ENCODE measurements at regions not wholly inside any gene's neighbourhood (a gene's known extent, or its start where the extent isn't known, plus 50 kb on each side); places are given as distances from the start of the nearest gene placed in this dataset.

- H3K4me3 ChIP-seq (ENCODE audit: low read depth, low read length) = no peak overlapping the region
- H3K79me1 ChIP-seq (ENCODE audit: low read length) = no peaks in the 10 kb centered on the region
- no peak overlapping the region for H3K23ac ChIP-seq (ENCODE audit: low read length)
- H3K4me1 ChIP-seq (ENCODE audit: control insufficient read depth in 1 of 2, insufficient read depth in 2 of 2, low read length in 2 of 2) = no peaks in the 10 kb centered on the region
- H4K12ac ChIP-seq (ENCODE audit: low read depth, low read length) = no peak overlapping the region
- H3K36me3 ChIP-seq (ENCODE audit: control insufficient read depth in 1 of 2, insufficient read depth in 2 of 2, low read length in 2 of 2) = no peaks in the 10 kb centered on the region
- H2BK120ac ChIP-seq (ENCODE audit: insufficient read depth, low read length, poor library complexity) = no peak overlapping the region
- H2AK5ac ChIP-seq (ENCODE audit: low read length) = no peak overlapping the region
- H4K91ac ChIP-seq (ENCODE audit: low read depth, low read length) = no peak overlapping the region
- no peak overlapping the region for H3K4ac ChIP-seq (ENCODE audit: low read depth, low read length)
- H3K79me2 ChIP-seq (ENCODE audit: control insufficient read depth, insufficient read depth, low read length, poor library complexity) = no peaks in the 10 kb centered on the region
- H3K4me2 ChIP-seq (ENCODE audit: low read length) = no peak overlapping the region
- no peaks in the 10 kb centered on the region for H3K27me3 ChIP-seq (ENCODE audit: insufficient read depth, low read length)
- WGBS (ENCODE audit: extremely low coverage, insufficient coverage, insufficient read length) = no CpG with 5 or more reads among the region's 3 CpGs
- H2BK12ac ChIP-seq (ENCODE audit: low read length) = no peak overlapping the region
- H3K14ac ChIP-seq (ENCODE audit: low read length) = no peak overlapping the region
- H2BK5ac ChIP-seq (ENCODE audit: low read depth, low read length, poor library complexity) = no peak overlapping the region
- H4K8ac ChIP-seq (ENCODE audit: low read depth, low read length) = no peak overlapping the region
- no peak overlapping the region for H2AFZ ChIP-seq (ENCODE audit: insufficient read depth, low read length, poor library complexity)
- H3K27ac ChIP-seq (ENCODE audit: low read depth, low read length) = no peak overlapping the region
- H3K18ac ChIP-seq (ENCODE audit: low read length) = no peak overlapping the region
- peaks cover 2% of the 10 kb centered on the region for H3K9me3 ChIP-seq (ENCODE audit: insufficient read depth, low read depth, low read length)
- H3K9ac ChIP-seq (ENCODE audit: low read length) = no peak overlapping the region
- no peak for DNase-seq
Observed at GRCh38 chr16:9186061-9186460, 94.6 kb downstream of the HAPSTR1 start.

DNA sequence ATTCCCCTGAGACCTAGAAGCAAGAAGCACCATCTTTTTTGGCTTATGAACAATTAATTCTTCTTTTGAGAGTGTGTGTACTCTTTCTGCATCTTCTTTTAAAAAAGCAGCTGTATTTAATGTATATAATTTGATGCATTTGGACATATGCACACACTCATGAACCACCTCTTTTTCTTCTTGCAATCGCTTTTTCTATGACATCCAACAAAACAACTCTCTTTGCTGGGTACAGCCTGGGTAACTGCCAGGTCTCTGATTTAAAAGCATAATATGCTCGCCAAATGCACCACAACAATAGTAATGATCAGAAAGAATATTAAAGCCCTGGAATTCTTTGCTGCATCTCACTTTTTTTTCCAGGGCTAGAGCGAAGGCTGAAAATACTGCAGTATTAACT is 97.3 kb downstream of the HAPSTR1 start:
- Histone ChIP-seq H3K4me3 (ENCODE audit: low read depth, low read length) (no peak overlapping the region), H2BK5ac (ENCODE audit: low read depth, low read length, poor library complexity) (no peak overlapping the region), H3K27me3 (ENCODE audit: insufficient read depth, low read length) (no peaks in the 10 kb centered on the region), H3K4me1 (ENCODE audit: control insufficient read depth in 1 of 2, insufficient read depth in 2 of 2, low read length in 2 of 2) (peaks cover 5% of the 10 kb centered on the region in 2 experiments), H4K12ac (ENCODE audit: low read depth, low read length) (no peak overlapping the region), H3K14ac (ENCODE audit: low read length) (no peak overlapping the region), H3K79me2 (ENCODE audit: control insufficient read depth, insufficient read depth, low read length, poor library complexity) (no peaks in the 10 kb centered on the region), H3K9me3 (ENCODE audit: insufficient read depth, low read depth, low read length) (peaks cover 2% of the 10 kb centered on the region), H4K91ac (ENCODE audit: low read depth, low read length) (no peak overlapping the region), H3K79me1 (ENCODE audit: low read length) (no peaks in the 10 kb centered on the region), H3K4ac (ENCODE audit: low read depth, low read length) (no peak overlapping the region), H2BK120ac (ENCODE audit: insufficient read depth, low read length, poor library complexity) (no peak overlapping the region), H3K9ac (ENCODE audit: low read length) (no peak overlapping the region), H3K4me2 (ENCODE audit: low read length) (no peak overlapping the region), H3K27ac (ENCODE audit: low read depth, low read length) (no peak overlapping the region), H2AK5ac (ENCODE audit: low read length) (no peak overlapping the region), H2BK12ac (ENCODE audit: low read length) (no peak overlapping the region), H3K18ac (ENCODE audit: low read length) (no peak overlapping the region), H3K36me3 (ENCODE audit: control insufficient read depth in 1 of 2, insufficient read depth in 2 of 2, low read length in 2 of 2) (no peaks in the 10 kb centered on the region), H2AFZ (ENCODE audit: insufficient read depth, low read length, poor library complexity) (no peak overlapping the region), H4K8ac (ENCODE audit: low read depth, low read length) (no peak overlapping the region), H3K23ac (ENCODE audit: low read length) (no peak overlapping the region)
- no peak for DNase-seq
- no CpG with 5 or more reads among the region's 3 CpGs for WGBS (ENCODE audit: extremely low coverage, insufficient coverage, insufficient read length)

DNA sequence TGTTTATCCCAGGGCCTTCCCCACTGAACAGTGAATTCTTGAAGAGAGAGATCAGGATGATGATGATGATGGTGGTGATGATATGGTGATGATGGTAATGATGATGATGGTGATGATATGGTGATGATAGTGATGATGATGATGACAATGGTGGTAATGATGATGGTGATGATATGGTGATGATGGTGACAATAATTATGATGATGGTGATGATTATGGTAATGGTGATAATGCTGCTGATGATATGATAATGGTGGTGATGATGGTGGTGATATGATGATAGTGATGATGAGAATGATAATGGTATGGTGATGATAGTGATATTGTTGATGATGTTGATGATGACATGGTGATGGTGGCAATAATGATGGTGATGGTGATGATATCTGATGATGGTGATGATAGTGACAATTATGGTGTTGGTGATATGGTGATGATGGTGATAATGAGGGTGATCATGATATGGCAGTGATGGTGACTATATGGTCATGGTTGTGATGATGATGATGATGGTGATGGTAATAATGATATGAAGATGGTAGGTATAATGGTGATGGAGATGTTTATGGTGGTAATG is 99.9 kb downstream of the HAPSTR1 start:
- no peak overlapping the region for H3K18ac ChIP-seq (ENCODE audit: low read length)

DNA sequence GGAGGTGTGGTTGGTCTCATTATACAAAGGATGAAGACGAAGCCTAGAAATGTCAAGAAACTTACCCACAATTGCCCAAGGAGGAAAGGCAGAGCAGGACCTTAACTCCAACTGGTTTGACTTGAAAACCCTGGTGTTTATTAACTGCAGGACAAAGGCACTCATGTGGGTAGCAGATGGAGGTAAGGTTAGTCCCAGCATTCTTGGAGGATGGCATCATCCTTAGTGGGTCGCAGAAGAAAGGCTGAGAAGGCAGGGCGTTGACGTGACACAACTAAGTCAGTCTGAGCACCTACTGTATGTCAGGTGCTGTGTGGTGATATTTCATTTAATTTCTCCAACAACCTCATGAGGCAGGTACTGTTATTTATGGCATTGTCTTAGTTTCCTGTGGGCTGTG is 101.3 kb downstream of the HAPSTR1 start:
- H4K8ac ChIP-seq (ENCODE audit: low read depth, low read length) = no peak overlapping the region
- H3K4me3 ChIP-seq (ENCODE audit: low read depth, low read length) = no peak overlapping the region
- H3K79me2 ChIP-seq (ENCODE audit: control insufficient read depth, insufficient read depth, low read length, poor library complexity) = no peaks in the 10 kb centered on the region
- no peak overlapping the region for H2BK5ac ChIP-seq (ENCODE audit: low read depth, low read length, poor library complexity)
- no peak overlapping the region for H3K23ac ChIP-seq (ENCODE audit: low read length)
- no peaks in the 10 kb centered on the region for H3K27me3 ChIP-seq (ENCODE audit: insufficient read depth, low read length)
- no peak overlapping the region for H3K27ac ChIP-seq (ENCODE audit: low read depth, low read length)
- H3K4me1 ChIP-seq (ENCODE audit: control insufficient read depth in 1 of 2, insufficient read depth in 2 of 2, low read length in 2 of 2) = peaks cover 5% of the 10 kb centered on the region in 2 experiments
- no peaks in the 10 kb centered on the region for H3K79me1 ChIP-seq (ENCODE audit: low read length)
- no peak overlapping the region for H4K12ac ChIP-seq (ENCODE audit: low read depth, low read length)
- no peak overlapping the region for H2BK120ac ChIP-seq (ENCODE audit: insufficient read depth, low read length, poor library complexity)
- no peak overlapping the region for H3K9ac ChIP-seq (ENCODE audit: low read length)
- H2AK5ac ChIP-seq (ENCODE audit: low read length) = no peak overlapping the region
- H4K91ac ChIP-seq (ENCODE audit: low read depth, low read length) = no peak overlapping the region
- peak; percentile 49 to 75 for DNase-seq
- no peaks in the 10 kb centered on the region for H3K36me3 ChIP-seq (ENCODE audit: control insufficient read depth in 1 of 2, insufficient read depth in 2 of 2, low read length in 2 of 2)
- no peaks in the 10 kb centered on the region for H3K9me3 ChIP-seq (ENCODE audit: insufficient read depth, low read depth, low read length)
- no CpG with 5 or more reads among the region's 4 CpGs for WGBS (ENCODE audit: extremely low coverage, insufficient coverage, insufficient read length)
- no peak overlapping the region for H3K4me2 ChIP-seq (ENCODE audit: low read length)
- H3K18ac ChIP-seq (ENCODE audit: low read length) = no peak overlapping the region
- no peak overlapping the region for H2BK12ac ChIP-seq (ENCODE audit: low read length)
- no peak overlapping the region for H3K14ac ChIP-seq (ENCODE audit: low read length)
- H2AFZ ChIP-seq (ENCODE audit: insufficient read depth, low read length, poor library complexity) = no peak overlapping the region
- no peak overlapping the region for H3K4ac ChIP-seq (ENCODE audit: low read depth, low read length)

More for the DNA sequence above, 99.9 kb downstream of the HAPSTR1 start:
- Histone ChIP-seq H3K9ac (ENCODE audit: low read length) (no peak overlapping the region), H3K9me3 (ENCODE audit: insufficient read depth, low read depth, low read length) (no peaks in the 10 kb centered on the region), H3K4me3 (ENCODE audit: low read depth, low read length) (no peak overlapping the region), H3K27ac (ENCODE audit: low read depth, low read length) (no peak overlapping the region), H3K4me1 (ENCODE audit: control insufficient read depth in 1 of 2, insufficient read depth in 2 of 2, low read length in 2 of 2) (peaks cover 5% of the 10 kb centered on the region in 2 experiments), H2AFZ (ENCODE audit: insufficient read depth, low read length, poor library complexity) (no peak overlapping the region), H3K79me1 (ENCODE audit: low read length) (no peaks in the 10 kb centered on the region), H3K23ac (ENCODE audit: low read length) (no peak overlapping the region), H3K79me2 (ENCODE audit: control insufficient read depth, insufficient read depth, low read length, poor library complexity) (no peaks in the 10 kb centered on the region), H2BK12ac (ENCODE audit: low read length) (no peak overlapping the region), H3K4ac (ENCODE audit: low read depth, low read length) (no peak overlapping the region), H3K14ac (ENCODE audit: low read length) (no peak overlapping the region), H2BK120ac (ENCODE audit: insufficient read depth, low read length, poor library complexity) (no peak overlapping the region), H4K91ac (ENCODE audit: low read depth, low read length) (no peak overlapping the region), H4K12ac (ENCODE audit: low read depth, low read length) (no peak overlapping the region), H3K27me3 (ENCODE audit: insufficient read depth, low read length) (no peaks in the 10 kb centered on the region), H4K8ac (ENCODE audit: low read depth, low read length) (no peak overlapping the region), H2AK5ac (ENCODE audit: low read length) (no peak overlapping the region), H3K4me2 (ENCODE audit: low read length) (no peak overlapping the region), H2BK5ac (ENCODE audit: low read depth, low read length, poor library complexity) (no peak overlapping the region), H3K36me3 (ENCODE audit: control insufficient read depth in 1 of 2, insufficient read depth in 2 of 2, low read length in 2 of 2) (no peaks in the 10 kb centered on the region)
- no peak for DNase-seq
